ENCODE measurements at regions not wholly inside any gene's neighbourhood (a gene's known extent, or its start where the extent isn't known, plus 50 kb on each side); places are given as distances from the start of the nearest gene placed in this dataset.

GRCh38 chr9:16277471-16277960, 593.0 kb downstream of the BNC2 start:
- no peak for ATAC-seq
- H3K36me3 ChIP-seq (ENCODE audit: low read depth) = no peaks in the 10 kb centered on the region
- no peak overlapping the region for H3K4me3 ChIP-seq
- TF ChIP-seq CTCF (IDR thresholded peaks at IDR 0.05) = no peak
- intact Hi-C loops (cut with DNase I, micrococcal nuclease) = no loop called here
- no peak for DNase-seq
- no peaks in the 10 kb centered on the region for H3K9me3 ChIP-seq
- no peaks in the 10 kb centered on the region for H3K4me1 ChIP-seq (ENCODE audit: low read depth)

DNA sequence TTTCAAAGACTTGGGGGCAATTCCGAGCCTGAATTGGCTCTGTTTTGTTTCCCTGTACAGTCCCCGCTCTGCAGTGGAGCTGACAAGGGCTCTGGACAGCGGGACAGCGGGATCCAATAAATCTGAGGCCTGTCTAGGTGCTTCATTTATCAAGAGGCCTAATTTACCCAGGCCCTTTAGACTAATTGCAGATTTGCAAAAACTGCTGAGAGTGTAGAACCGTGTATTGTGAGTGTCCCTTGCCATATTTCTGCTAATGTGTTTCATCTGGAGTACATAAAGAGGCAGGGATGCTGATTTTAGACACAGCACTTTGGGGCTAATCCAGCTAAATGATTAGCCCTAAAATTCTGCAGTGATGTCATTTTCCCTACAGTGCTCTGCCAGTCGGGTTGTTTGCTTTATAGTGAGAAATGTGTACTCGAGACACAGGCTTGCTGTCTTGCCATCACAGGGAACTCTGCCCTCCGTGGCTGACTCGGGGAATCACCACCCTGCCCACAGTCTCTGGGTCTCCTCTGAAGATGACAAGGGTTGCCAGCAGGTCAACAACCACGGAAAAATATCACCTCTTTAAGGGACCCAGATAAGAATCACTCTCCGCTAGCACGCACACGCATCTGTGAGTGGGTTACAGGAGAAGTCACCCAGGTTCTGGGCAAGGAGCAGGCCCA, 592.0 kb downstream of the BNC2 start:
- H3K4me3 ChIP-seq = no peak overlapping the region
- intact Hi-C loops (cut with DNase I, micrococcal nuclease) = no loop called here
- no peak for ATAC-seq
- H3K36me3 ChIP-seq (ENCODE audit: low read depth) = no peaks in the 10 kb centered on the region
- DNase-seq = no peak
- no peak for TF ChIP-seq CTCF (IDR thresholded peaks at IDR 0.05)
- no peaks in the 10 kb centered on the region for H3K9me3 ChIP-seq
- H3K4me1 ChIP-seq (ENCODE audit: low read depth) = no peaks in the 10 kb centered on the region

- ATAC-seq (no peak), DNase-seq (no peak)
- Histone ChIP-seq H3K36me3 (ENCODE audit: low read depth) (no peaks in the 10 kb centered on the region), H3K4me1 (ENCODE audit: low read depth) (no peaks in the 10 kb centered on the region), H3K9me3 (no peaks in the 10 kb centered on the region), H3K4me3 (no peak overlapping the region)
- intact Hi-C loops (cut with DNase I, micrococcal nuclease) = no loop called here
- TF ChIP-seq CTCF (IDR thresholded peaks at IDR 0.05) = no peak
These were observed 588.8 kb downstream of the BNC2 start for GRCh38 chr9:16281707-16282106.

DNA sequence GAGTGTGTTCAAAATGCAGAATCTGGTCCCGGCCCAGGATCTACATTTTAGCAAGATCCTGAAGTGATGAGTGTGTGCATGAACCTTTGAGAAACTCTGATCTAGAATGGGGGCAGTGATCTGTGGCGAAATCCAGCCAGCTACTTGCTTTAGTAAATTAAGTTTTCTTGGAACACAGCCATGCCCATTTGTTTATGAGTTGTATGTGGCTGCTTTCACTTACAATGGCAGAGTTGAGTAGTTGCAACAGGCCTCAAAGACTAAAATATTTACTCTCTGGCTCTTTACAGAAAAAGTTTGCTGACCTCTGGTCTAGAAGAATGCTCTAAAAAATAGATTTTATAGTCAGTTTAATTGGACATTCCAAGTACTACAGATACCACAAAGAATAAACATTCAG, 588.3 kb downstream of the BNC2 start:
- TF ChIP-seq CTCF (IDR thresholded peaks at IDR 0.05) = no peak
- no peaks in the 10 kb centered on the region for H3K4me1 ChIP-seq (ENCODE audit: low read depth)
- intact Hi-C loops (cut with DNase I, micrococcal nuclease) = no loop called here
- ATAC-seq = no peak
- DNase-seq = no peak
- no peaks in the 10 kb centered on the region for H3K9me3 ChIP-seq
- no peaks in the 10 kb centered on the region for H3K36me3 ChIP-seq (ENCODE audit: low read depth)
- no peak overlapping the region for H3K4me3 ChIP-seq

- no peak for TF ChIP-seq CTCF (IDR thresholded peaks at IDR 0.05)
- Histone ChIP-seq H3K9me3 (no peaks in the 10 kb centered on the region), H3K4me3 (no peak overlapping the region), H3K4me1 (ENCODE audit: low read depth) (no peaks in the 10 kb centered on the region), H3K36me3 (ENCODE audit: low read depth) (no peaks in the 10 kb centered on the region)
- DNase-seq (no peak), ATAC-seq (no peak)
- intact Hi-C loops (cut with DNase I, micrococcal nuclease) = no loop called here
These were observed 587.8 kb downstream of the BNC2 start for GRCh38 chr9:16282718-16283117.

GRCh38 chr9:16286160-16286559, 584.3 kb downstream of the BNC2 start:
- DNase-seq = no peak
- no peak for ATAC-seq
- Histone ChIP-seq H3K4me1 (ENCODE audit: low read depth) (no peaks in the 10 kb centered on the region), H3K4me3 (no peak overlapping the region), H3K9me3 (no peaks in the 10 kb centered on the region), H3K36me3 (ENCODE audit: low read depth) (no peaks in the 10 kb centered on the region)
- intact Hi-C loops (cut with DNase I, micrococcal nuclease) = no loop called here
- TF ChIP-seq CTCF (IDR thresholded peaks at IDR 0.05) = no peak

Measured in mucosa of descending colon (tissue), 3 donors.